ENCODE measurements at regions not wholly inside any gene's neighbourhood (a gene's known extent, or its start where the extent isn't known, plus 50 kb on each side); places are given as distances from the start of the nearest gene placed in this dataset.
A peak's percentile ranks its signal among the peaks of the same experiment; 100 is the strongest.

DNA sequence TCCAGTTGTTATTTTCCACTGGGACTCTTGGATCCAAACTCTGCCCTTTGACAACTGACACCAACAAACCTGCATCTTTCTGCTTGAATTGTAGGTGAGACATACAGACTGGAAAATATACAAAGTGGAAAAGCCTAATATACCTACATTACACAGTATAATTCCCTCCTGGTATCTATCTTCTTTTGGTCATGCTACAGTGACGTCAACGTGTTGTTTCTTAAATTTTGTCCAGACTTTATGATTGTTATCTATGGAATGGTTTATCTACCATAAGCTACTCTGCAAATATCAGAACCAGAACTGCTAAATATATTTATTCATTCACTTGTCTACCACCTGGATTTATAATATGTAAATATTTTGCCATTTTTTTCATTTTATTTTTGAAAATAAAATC, 264.3 kb upstream of the ZPLD1 start:
- Histone ChIP-seq H3K27me3 (ENCODE audit: control insufficient read depth, insufficient read depth, low read length) (no peaks in the 10 kb centered on the region), H3K4me3 (ENCODE audit: low read depth, low read length) (no peak overlapping the region), H3K27ac (ENCODE audit: low read depth, low read length) (no peak overlapping the region), H3K9me3 (ENCODE audit: control insufficient read depth, insufficient read depth, low read length) (no peaks in the 10 kb centered on the region)
- DNase-seq (ENCODE audit: low read depth, low spot score): no peak
- ChIA-PET POLR2A (no interaction called here), CTCF (interaction anchor here (0.7 to 1.4 kb wide), 4 partner anchors 9 to 368 kb away, joined by 3 to 4 read pairs (median 4); no protein-coding TSS in a partner anchor)
- TF ChIP-seq, protein P1, sequence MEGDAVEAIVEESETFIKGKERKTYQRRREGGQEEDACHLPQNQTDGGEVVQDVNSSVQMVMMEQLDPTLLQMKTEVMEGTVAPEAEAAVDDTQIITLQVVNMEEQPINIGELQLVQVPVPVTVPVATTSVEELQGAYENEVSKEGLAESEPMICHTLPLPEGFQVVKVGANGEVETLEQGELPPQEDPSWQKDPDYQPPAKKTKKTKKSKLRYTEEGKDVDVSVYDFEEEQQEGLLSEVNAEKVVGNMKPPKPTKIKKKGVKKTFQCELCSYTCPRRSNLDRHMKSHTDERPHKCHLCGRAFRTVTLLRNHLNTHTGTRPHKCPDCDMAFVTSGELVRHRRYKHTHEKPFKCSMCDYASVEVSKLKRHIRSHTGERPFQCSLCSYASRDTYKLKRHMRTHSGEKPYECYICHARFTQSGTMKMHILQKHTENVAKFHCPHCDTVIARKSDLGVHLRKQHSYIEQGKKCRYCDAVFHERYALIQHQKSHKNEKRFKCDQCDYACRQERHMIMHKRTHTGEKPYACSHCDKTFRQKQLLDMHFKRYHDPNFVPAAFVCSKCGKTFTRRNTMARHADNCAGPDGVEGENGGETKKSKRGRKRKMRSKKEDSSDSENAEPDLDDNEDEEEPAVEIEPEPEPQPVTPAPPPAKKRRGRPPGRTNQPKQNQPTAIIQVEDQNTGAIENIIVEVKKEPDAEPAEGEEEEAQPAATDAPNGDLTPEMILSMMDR (IDR thresholded peaks at IDR 0.05; ENCODE audit: low read depth, low read length): no peak

DNA sequence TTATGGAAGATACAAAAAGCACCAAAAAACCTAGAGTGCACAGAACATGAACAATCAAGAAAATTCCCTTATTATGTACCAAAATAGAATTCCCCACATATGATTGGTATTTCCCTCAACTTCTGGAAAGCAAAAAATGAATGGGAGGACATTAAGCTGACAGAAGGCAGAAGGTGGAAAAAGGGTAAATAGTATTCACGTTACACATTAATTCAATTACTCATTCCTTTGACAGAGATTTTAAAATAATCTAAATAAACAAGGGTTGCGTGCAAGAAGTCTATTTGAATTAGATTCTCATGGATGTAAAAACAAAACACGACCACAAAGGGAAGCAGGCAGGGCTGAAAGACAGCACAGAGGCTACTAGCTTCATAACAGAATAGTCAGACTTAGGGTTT, 260.5 kb upstream of the ZPLD1 start:
- Histone ChIP-seq H3K9me3 (ENCODE audit: control insufficient read depth, insufficient read depth, low read length) (no peaks in the 10 kb centered on the region), H3K4me3 (ENCODE audit: low read depth, low read length) (no peak overlapping the region), H3K27me3 (ENCODE audit: control insufficient read depth, insufficient read depth, low read length) (no peaks in the 10 kb centered on the region), H3K27ac (ENCODE audit: low read depth, low read length) (no peak overlapping the region)
- ChIA-PET POLR2A (interaction anchor here (0.9 kb wide), 1 partner anchor 325 kb away, joined by 4 read pairs; the partner anchor contains the start of gene NFKBIZ), CTCF (interaction anchor here (1.1 to 3.8 kb wide), 3 partner anchors 51 to 362 kb away, joined by 3 to 15 read pairs (median 6); no protein-coding TSS in a partner anchor)
- peak; percentile 42 for DNase-seq (ENCODE audit: low read depth, low spot score)
- TF ChIP-seq, protein P1 (IDR thresholded peaks at IDR 0.05; ENCODE audit: low read depth, low read length): no peak

DNA sequence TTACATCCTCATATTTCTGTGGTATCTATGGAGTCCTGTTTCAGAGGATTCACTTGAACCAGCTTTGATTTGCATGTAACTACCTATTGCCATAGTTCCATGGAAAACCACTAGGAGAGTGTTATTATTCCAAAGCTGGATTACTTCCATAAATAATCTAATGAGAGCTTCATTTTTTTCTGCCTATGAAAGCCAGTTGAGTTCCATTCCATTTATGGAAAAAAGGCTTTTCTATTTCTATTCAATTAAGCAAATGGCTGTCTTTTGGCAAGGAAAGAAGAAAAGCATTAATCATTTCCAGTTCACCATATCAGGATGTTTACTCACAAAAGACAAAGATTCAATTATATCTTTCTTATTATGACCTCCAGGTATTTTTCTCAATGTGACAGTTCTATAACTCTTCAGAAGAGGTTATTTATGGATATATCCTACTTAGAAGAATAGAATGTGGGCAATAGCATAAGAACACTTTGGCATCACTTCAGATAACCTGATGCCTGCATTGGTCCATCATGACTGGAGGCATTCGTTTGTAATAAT, 259.9 kb upstream of the ZPLD1 start:
- TF ChIP-seq, protein P1 (IDR thresholded peaks at IDR 0.05; ENCODE audit: low read depth, low read length): no peak
- DNase-seq (ENCODE audit: low read depth, low spot score): no peak
- Histone ChIP-seq H3K27me3 (ENCODE audit: control insufficient read depth, insufficient read depth, low read length) (no peaks in the 10 kb centered on the region), H3K27ac (ENCODE audit: low read depth, low read length) (no peak overlapping the region), H3K4me3 (ENCODE audit: low read depth, low read length) (no peak overlapping the region), H3K9me3 (ENCODE audit: control insufficient read depth, insufficient read depth, low read length) (no peaks in the 10 kb centered on the region)
- ChIA-PET CTCF (interaction anchor here (0.6 to 3.8 kb wide), 4 partner anchors 51 to 365 kb away, joined by 3 to 15 read pairs (median 4); no protein-coding TSS in a partner anchor), POLR2A (interaction anchor here (0.9 kb wide), 1 partner anchor 326 kb away, joined by 4 read pairs; the partner anchor contains the start of gene NFKBIZ)

DNA sequence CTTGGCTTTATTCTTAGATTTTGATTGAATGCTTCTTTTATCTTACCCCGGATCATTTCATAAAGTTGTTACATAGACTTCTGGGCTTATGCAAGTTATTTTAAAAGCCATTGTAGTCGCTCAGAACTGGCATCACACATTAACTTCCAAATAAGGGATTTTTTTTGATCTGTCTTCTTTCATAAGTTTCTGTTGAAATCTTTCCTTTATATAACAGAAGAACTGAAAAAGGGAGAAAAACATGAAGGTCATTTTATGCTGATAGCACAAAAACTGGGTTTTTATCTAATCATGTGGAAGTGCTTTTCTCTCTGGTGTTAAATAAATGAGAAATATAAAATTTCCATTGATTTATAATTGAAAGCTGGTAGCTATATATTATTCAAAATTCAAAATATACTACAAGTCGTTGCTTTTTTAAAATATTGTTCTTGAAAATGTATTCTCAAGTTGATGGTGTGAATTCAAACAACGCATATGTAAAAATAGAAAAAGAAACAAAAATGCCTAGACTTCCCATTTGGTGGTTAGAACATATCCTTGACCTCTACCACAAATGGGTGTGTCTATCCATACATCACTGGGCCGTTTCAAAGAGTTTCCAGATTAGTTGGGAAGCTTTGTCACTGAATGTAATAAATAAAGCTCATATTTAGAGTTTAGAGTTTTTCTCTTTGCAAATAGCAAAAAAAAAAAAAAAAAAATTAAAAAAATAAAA, 258.3 kb upstream of the ZPLD1 start:
- ChIA-PET POLR2A (no interaction called here), CTCF (interaction anchor here (0.9 to 3.8 kb wide), 3 partner anchors 52 to 362 kb away, joined by 3 to 15 read pairs (median 7); no protein-coding TSS in a partner anchor)
- TF ChIP-seq, protein P1 (IDR thresholded peaks at IDR 0.05; ENCODE audit: low read depth, low read length): no peak
- Histone ChIP-seq H3K9me3 (ENCODE audit: control insufficient read depth, insufficient read depth, low read length) (no peaks in the 10 kb centered on the region), H3K27me3 (ENCODE audit: control insufficient read depth, insufficient read depth, low read length) (no peaks in the 10 kb centered on the region), H3K4me3 (ENCODE audit: low read depth, low read length) (no peak overlapping the region), H3K27ac (ENCODE audit: low read depth, low read length) (no peak overlapping the region)
- DNase-seq (ENCODE audit: low read depth, low spot score): no peak

All from AG04450 (cell line).